ENCODE measurements at regions not wholly inside any gene's neighbourhood (a gene's known extent, or its start where the extent isn't known, plus 50 kb on each side); places are given as distances from the start of the nearest gene placed in this dataset.

DNA sequence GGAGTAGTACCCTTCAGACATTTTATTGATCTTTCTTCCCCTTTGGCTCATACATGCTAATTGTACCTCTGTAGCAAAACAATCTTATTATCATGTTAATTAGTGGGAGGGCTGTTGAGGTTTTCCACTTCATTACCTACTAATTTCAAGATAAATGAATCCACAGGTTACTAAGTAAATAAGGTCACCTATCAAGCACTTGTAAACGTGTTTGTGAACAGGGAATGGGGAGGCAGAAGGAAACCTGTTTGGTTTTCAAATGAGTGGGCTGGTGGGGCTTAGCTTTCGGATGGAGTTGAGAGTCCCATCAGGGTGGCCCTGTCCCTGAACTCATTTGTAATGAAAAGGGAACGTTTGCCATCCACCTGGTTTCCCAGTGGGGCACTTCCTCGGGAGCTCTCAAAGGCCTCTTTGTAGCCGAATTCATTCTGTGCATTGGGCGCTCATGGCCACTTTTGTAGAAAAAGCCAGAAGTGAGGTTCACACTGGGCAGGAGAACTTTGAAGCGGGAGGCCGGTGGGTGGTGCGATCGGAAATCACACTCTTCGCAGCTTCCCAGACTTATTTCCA is 419.8 kb upstream of the NR2F2 start:
- no peak for TF ChIP-seq POLR2A (IDR thresholded peaks at IDR 0.05)
- TF ChIP-seq, protein P1, sequence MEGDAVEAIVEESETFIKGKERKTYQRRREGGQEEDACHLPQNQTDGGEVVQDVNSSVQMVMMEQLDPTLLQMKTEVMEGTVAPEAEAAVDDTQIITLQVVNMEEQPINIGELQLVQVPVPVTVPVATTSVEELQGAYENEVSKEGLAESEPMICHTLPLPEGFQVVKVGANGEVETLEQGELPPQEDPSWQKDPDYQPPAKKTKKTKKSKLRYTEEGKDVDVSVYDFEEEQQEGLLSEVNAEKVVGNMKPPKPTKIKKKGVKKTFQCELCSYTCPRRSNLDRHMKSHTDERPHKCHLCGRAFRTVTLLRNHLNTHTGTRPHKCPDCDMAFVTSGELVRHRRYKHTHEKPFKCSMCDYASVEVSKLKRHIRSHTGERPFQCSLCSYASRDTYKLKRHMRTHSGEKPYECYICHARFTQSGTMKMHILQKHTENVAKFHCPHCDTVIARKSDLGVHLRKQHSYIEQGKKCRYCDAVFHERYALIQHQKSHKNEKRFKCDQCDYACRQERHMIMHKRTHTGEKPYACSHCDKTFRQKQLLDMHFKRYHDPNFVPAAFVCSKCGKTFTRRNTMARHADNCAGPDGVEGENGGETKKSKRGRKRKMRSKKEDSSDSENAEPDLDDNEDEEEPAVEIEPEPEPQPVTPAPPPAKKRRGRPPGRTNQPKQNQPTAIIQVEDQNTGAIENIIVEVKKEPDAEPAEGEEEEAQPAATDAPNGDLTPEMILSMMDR (IDR thresholded peaks at IDR 0.05), result no peak
